ENCODE measurements at regions not wholly inside any gene's neighbourhood (a gene's known extent, or its start where the extent isn't known, plus 50 kb on each side); places are given as distances from the start of the nearest gene placed in this dataset.

- DNase-seq (no peak), ATAC-seq (replicated peaks) (no peak)
- H3K4me3 Mint-ChIP-seq = no peak overlapping the region
- peaks cover 8 to 16% of the 10 kb centered on the region in 2 donors for H3K9me3 Mint-ChIP-seq
- no peak overlapping the region for H3K27ac Mint-ChIP-seq
- no peaks in the 10 kb centered on the region for H3K36me3 Mint-ChIP-seq (ENCODE audit: insufficient read depth)
- no peaks in the 10 kb centered on the region for H3K27me3 Mint-ChIP-seq
- H3K4me1 Mint-ChIP-seq (ENCODE audit: low read depth in 2 of 2) = no peaks in the 10 kb centered on the region
Measured at GRCh38 chr14:62429683-62430082, 615.6 kb downstream of the KCNH5 start.

- no peak overlapping the region for H3K27ac Mint-ChIP-seq
- DNase-seq = no peak
- H3K36me3 Mint-ChIP-seq (ENCODE audit: insufficient read depth) = no peaks in the 10 kb centered on the region
- no peak overlapping the region for H3K4me3 Mint-ChIP-seq
- no peaks in the 10 kb centered on the region for H3K4me1 Mint-ChIP-seq (ENCODE audit: low read depth in 2 of 2)
- peaks cover 8 to 11% of the 10 kb centered on the region in 2 donors for H3K9me3 Mint-ChIP-seq
- no peak for ATAC-seq (replicated peaks)
- H3K27me3 Mint-ChIP-seq = no peaks in the 10 kb centered on the region
Measured at GRCh38 chr14:62431496-62431895, 613.8 kb downstream of the KCNH5 start.

- Mint-ChIP-seq H3K4me1 (ENCODE audit: low read depth in 2 of 2) (no peaks in the 10 kb centered on the region), H3K36me3 (ENCODE audit: insufficient read depth) (no peaks in the 10 kb centered on the region), H3K4me3 (no peak overlapping the region), H3K27me3 (no peaks in the 10 kb centered on the region), H3K27ac (no peak overlapping the region), H3K9me3 (peaks cover 8 to 10% of the 10 kb centered on the region in 2 donors)
- ATAC-seq (replicated peaks) (no peak), DNase-seq (no peak)
Measured at GRCh38 chr14:62432955-62433354, 612.3 kb downstream of the KCNH5 start.

GRCh38 chr14:62436261-62436660 is 609.0 kb downstream of the KCNH5 start:
- no peak for ATAC-seq (replicated peaks)
- Mint-ChIP-seq H3K4me3 (no peak overlapping the region), H3K9me3 (peaks cover 14 to 16% of the 10 kb centered on the region in 2 donors), H3K27me3 (no peaks in the 10 kb centered on the region), H3K36me3 (ENCODE audit: insufficient read depth) (no peaks in the 10 kb centered on the region), H3K4me1 (ENCODE audit: low read depth in 2 of 2) (no peaks in the 10 kb centered on the region), H3K27ac (no peak overlapping the region)
- DNase-seq = no peak

GRCh38 chr14:62439210-62439609 is 606.0 kb downstream of the KCNH5 start:
- Mint-ChIP-seq H3K4me3 (no peak overlapping the region), H3K4me1 (ENCODE audit: low read depth in 2 of 2) (no peaks in the 10 kb centered on the region), H3K27me3 (no peaks in the 10 kb centered on the region), H3K9me3 (peaks cover 12 to 15% of the 10 kb centered on the region in 2 donors), H3K27ac (no peak overlapping the region), H3K36me3 (ENCODE audit: insufficient read depth) (peaks cover 3% of the 10 kb centered on the region)
- ATAC-seq (replicated peaks) = no peak
- DNase-seq = no peak

GRCh38 chr14:62443796-62444195 is 601.5 kb downstream of the KCNH5 start:
- peaks cover 3% of the 10 kb centered on the region for H3K36me3 Mint-ChIP-seq (ENCODE audit: insufficient read depth)
- no peak for ATAC-seq (replicated peaks)
- no peaks in the 10 kb centered on the region for H3K27me3 Mint-ChIP-seq
- no peak for DNase-seq
- peaks cover 8 to 12% of the 10 kb centered on the region in 2 donors for H3K9me3 Mint-ChIP-seq
- no peak overlapping the region for H3K27ac Mint-ChIP-seq
- no peaks in the 10 kb centered on the region for H3K4me1 Mint-ChIP-seq (ENCODE audit: low read depth in 2 of 2)
- no peak overlapping the region for H3K4me3 Mint-ChIP-seq

- peaks cover 3% of the 10 kb centered on the region for H3K36me3 Mint-ChIP-seq (ENCODE audit: insufficient read depth)
- ATAC-seq (replicated peaks) (no peak), DNase-seq (no peak)
- peaks cover 4 to 9% of the 10 kb centered on the region in 2 donors for H3K9me3 Mint-ChIP-seq
- no peaks in the 10 kb centered on the region for H3K27me3 Mint-ChIP-seq
- no peak overlapping the region for H3K4me3 Mint-ChIP-seq
- H3K27ac Mint-ChIP-seq = no peak overlapping the region
- no peaks in the 10 kb centered on the region for H3K4me1 Mint-ChIP-seq (ENCODE audit: low read depth in 2 of 2)
Measured at GRCh38 chr14:62445570-62445969, 599.7 kb downstream of the KCNH5 start.

- no peaks in the 10 kb centered on the region for H3K27me3 Mint-ChIP-seq
- ATAC-seq (replicated peaks) (no peak), DNase-seq (no peak)
- peaks cover 4 to 5% of the 10 kb centered on the region in 2 donors for H3K9me3 Mint-ChIP-seq
- H3K4me1 Mint-ChIP-seq (ENCODE audit: low read depth in 2 of 2) = no peaks in the 10 kb centered on the region
- H3K36me3 Mint-ChIP-seq (ENCODE audit: insufficient read depth) = no peaks in the 10 kb centered on the region
- no peak overlapping the region for H3K27ac Mint-ChIP-seq
- H3K4me3 Mint-ChIP-seq = no peak overlapping the region
Measured at GRCh38 chr14:62451221-62451620, 594.0 kb downstream of the KCNH5 start.

- Mint-ChIP-seq H3K9me3 (peaks cover 2 to 5% of the 10 kb centered on the region in 2 donors), H3K36me3 (ENCODE audit: insufficient read depth) (no peaks in the 10 kb centered on the region), H3K4me1 (ENCODE audit: low read depth in 2 of 2) (no peaks in the 10 kb centered on the region), H3K4me3 (no peak overlapping the region), H3K27ac (no peak overlapping the region), H3K27me3 (no peaks in the 10 kb centered on the region)
- DNase-seq (no peak), ATAC-seq (replicated peaks) (no peak)
Measured at GRCh38 chr14:62453226-62453625, 592.0 kb downstream of the KCNH5 start.

GRCh38 chr14:62455446-62455845 is 589.8 kb downstream of the KCNH5 start:
- Mint-ChIP-seq H3K4me3 (no peak overlapping the region), H3K4me1 (ENCODE audit: low read depth in 2 of 2) (no peaks in the 10 kb centered on the region)

GRCh38 chr14:62462988-62463387 is 582.3 kb downstream of the KCNH5 start:
- H3K27me3 Mint-ChIP-seq = no peaks in the 10 kb centered on the region
- peaks cover 3 to 8% of the 10 kb centered on the region in 2 donors for H3K9me3 Mint-ChIP-seq
- DNase-seq = no peak
- no peak overlapping the region for H3K4me3 Mint-ChIP-seq
- no peak overlapping the region for H3K27ac Mint-ChIP-seq
- ATAC-seq (replicated peaks) = no peak
- no peaks in the 10 kb centered on the region for H3K4me1 Mint-ChIP-seq (ENCODE audit: low read depth in 2 of 2)
- no peaks in the 10 kb centered on the region for H3K36me3 Mint-ChIP-seq (ENCODE audit: insufficient read depth)

More at GRCh38 chr14:62455446-62455845, 589.8 kb downstream of the KCNH5 start:
- DNase-seq = no peak
- ATAC-seq (replicated peaks) = no peak
- Mint-ChIP-seq H3K27ac (no peak overlapping the region), H3K9me3 (peaks cover 2 to 5% of the 10 kb centered on the region in 2 donors), H3K27me3 (no peaks in the 10 kb centered on the region), H3K36me3 (ENCODE audit: insufficient read depth) (no peaks in the 10 kb centered on the region)

- H3K27ac Mint-ChIP-seq = no peak overlapping the region
Measured at GRCh38 chr14:62468946-62469345, 576.3 kb downstream of the KCNH5 start.

GRCh38 chr14:62470935-62471334 is 574.3 kb downstream of the KCNH5 start:
- no peak overlapping the region for H3K4me3 Mint-ChIP-seq
- H3K27ac Mint-ChIP-seq = no peak overlapping the region
- H3K4me1 Mint-ChIP-seq (ENCODE audit: low read depth in 2 of 2) = no peaks in the 10 kb centered on the region
- ATAC-seq (replicated peaks) (no peak), DNase-seq (no peak)
- no peaks in the 10 kb centered on the region for H3K9me3 Mint-ChIP-seq
- no peaks in the 10 kb centered on the region for H3K36me3 Mint-ChIP-seq (ENCODE audit: insufficient read depth)
- H3K27me3 Mint-ChIP-seq = no peaks in the 10 kb centered on the region

More at GRCh38 chr14:62468946-62469345, 576.3 kb downstream of the KCNH5 start:
- H3K27me3 Mint-ChIP-seq = no peaks in the 10 kb centered on the region
- H3K4me3 Mint-ChIP-seq = no peak overlapping the region
- no peaks in the 10 kb centered on the region for H3K4me1 Mint-ChIP-seq (ENCODE audit: low read depth in 2 of 2)
- H3K36me3 Mint-ChIP-seq (ENCODE audit: insufficient read depth) = no peaks in the 10 kb centered on the region
- ATAC-seq (replicated peaks) (no peak), DNase-seq (no peak)
- peaks cover 0 to 8% of the 10 kb centered on the region in 2 donors for H3K9me3 Mint-ChIP-seq

GRCh38 chr14:62491146-62491545 is 554.1 kb downstream of the KCNH5 start:
- H3K4me1 Mint-ChIP-seq (ENCODE audit: low read depth in 2 of 2) = no peaks in the 10 kb centered on the region
- no peak overlapping the region for H3K4me3 Mint-ChIP-seq
- H3K27me3 Mint-ChIP-seq = no peaks in the 10 kb centered on the region
- H3K27ac Mint-ChIP-seq = no peak overlapping the region
- H3K36me3 Mint-ChIP-seq (ENCODE audit: insufficient read depth) = no peaks in the 10 kb centered on the region
- DNase-seq (no peak), ATAC-seq (replicated peaks) (no peak)
- H3K9me3 Mint-ChIP-seq = peaks cover 6 to 14% of the 10 kb centered on the region in 2 donors

- no peaks in the 10 kb centered on the region for H3K36me3 Mint-ChIP-seq (ENCODE audit: insufficient read depth)
- ATAC-seq (replicated peaks) (no peak), DNase-seq (no peak)
- no peaks in the 10 kb centered on the region for H3K27me3 Mint-ChIP-seq
- H3K4me3 Mint-ChIP-seq = no peak overlapping the region
- H3K27ac Mint-ChIP-seq = no peak overlapping the region
- peaks cover 16 to 22% of the 10 kb centered on the region in 2 donors for H3K9me3 Mint-ChIP-seq
- H3K4me1 Mint-ChIP-seq (ENCODE audit: low read depth in 2 of 2) = no peaks in the 10 kb centered on the region
Measured at GRCh38 chr14:62497708-62498107, 547.5 kb downstream of the KCNH5 start.
